Bronchial epithelial cell (primary cell): ENCODE measurements at regions not wholly inside any gene's neighbourhood (a gene's known extent, or its start where the extent isn't known, plus 50 kb on each side); places are given as distances from the start of the nearest gene placed in this dataset.

Experiments used
- DNase-seq: peaks from one replicate; pipeline ENCODE4 v3.0.0-alpha.2; 2010; ENCODE audit warnings: low read depth
- FAIRE-seq: peaks from 2 replicates; lab custom pipeline; 2011; peaks lifted over from hg19 to GRCh38; lab: Jason Lieb, UNC
- H3K27me3 ChIP-seq: 2 replicates; pipeline ENCODE4 v1.5.1; 2011; ENCODE audit warnings: low read length; ENCODE audit not compliant: control insufficient read depth, insufficient read depth
- H3K36me3 ChIP-seq: 2 replicates; pipeline ENCODE4 v1.5.1; 2011; ENCODE audit warnings: low read length; ENCODE audit not compliant: control insufficient read depth, insufficient read depth
- H3K4me3 ChIP-seq: 2 replicates; pipeline ENCODE4 v1.5.1; 2011; ENCODE audit warnings: mild to moderate bottlenecking, low read depth, low read length, control low read depth
- CTCF ChIP-seq: IDR thresholded peaks from 2 replicates; pipeline ENCODE4 v1.5.1; 2011; ENCODE audit warnings: mild to moderate bottlenecking, moderate library complexity, low read length, control low read depth, inconsistent platforms; ENCODE audit not compliant: insufficient read depth, severe bottlenecking

- no peak for TF ChIP-seq CTCF
- Histone ChIP-seq H3K4me3 (peak overlapping the region; percentile 28), H3K27me3 (peaks cover 6% of the 10 kb centered on the region), H3K36me3 (no peaks in the 10 kb centered on the region)
- no peak for FAIRE-seq
- DNase-seq: no peak
Observed at GRCh38 chr13:27006519-27007161, 165.0 kb downstream of the USP12 start.

GRCh38 chr13:27005976-27006518 lies 165.6 kb downstream of the USP12 start:
- Histone ChIP-seq H3K36me3 (no peaks in the 10 kb centered on the region), H3K4me3 (no peak overlapping the region), H3K27me3 (peaks cover 8% of the 10 kb centered on the region)
- DNase-seq (no peak), FAIRE-seq (no peak)
- TF ChIP-seq CTCF: no peak

GRCh38 chr13:27005556-27005955 lies 166.1 kb downstream of the USP12 start:
- Histone ChIP-seq H3K4me3 (no peak overlapping the region), H3K36me3 (no peaks in the 10 kb centered on the region), H3K27me3 (peaks cover 11% of the 10 kb centered on the region)
- DNase-seq (no peak), FAIRE-seq (no peak)
- TF ChIP-seq CTCF: no peak

GRCh38 chr13:27004866-27005265 lies 166.7 kb downstream of the USP12 start:
- TF ChIP-seq CTCF: no peak
- DNase-seq (no peak), FAIRE-seq (no peak)
- H3K4me3 ChIP-seq: no peak overlapping the region
- H3K27me3 ChIP-seq: peaks cover 11% of the 10 kb centered on the region
- no peaks in the 10 kb centered on the region for H3K36me3 ChIP-seq

GRCh38 chr13:27004326-27004725 lies 167.3 kb downstream of the USP12 start:
- no peak for TF ChIP-seq CTCF
- DNase-seq: no peak
- FAIRE-seq: no peak
- Histone ChIP-seq H3K36me3 (no peaks in the 10 kb centered on the region), H3K27me3 (peaks cover 11% of the 10 kb centered on the region), H3K4me3 (no peak overlapping the region)

GRCh38 chr13:27001705-27002104 lies 169.9 kb downstream of the USP12 start:
- peaks cover 11% of the 10 kb centered on the region for H3K27me3 ChIP-seq
- no peak for TF ChIP-seq CTCF
- H3K36me3 ChIP-seq: no peaks in the 10 kb centered on the region
- DNase-seq (no peak), FAIRE-seq (no peak)
- no peak overlapping the region for H3K4me3 ChIP-seq
